Progenitor cell of endocrine pancreas (in vitro differentiated cells): ENCODE measurements at regions not wholly inside any gene's neighbourhood (a gene's known extent, or its start where the extent isn't known, plus 50 kb on each side); places are given as distances from the start of the nearest gene placed in this dataset.

Source experiments
- DNase-seq: peaks from one replicate; pipeline ENCODE4 v3.0.0; 2021; ENCODE audit warnings: low spot score; ENCODE audit not compliant: unreplicated experiment
- H3K27ac Mint-ChIP-seq: 2 replicates; pipeline ENCODE4 v1.8.0; 2021; ENCODE audit warnings: mild to moderate bottlenecking, moderate library complexity, mixed read lengths
- H3K27me3 Mint-ChIP-seq: 2 replicates; pipeline ENCODE4 v1.8.0; 2021; ENCODE audit warnings: mixed read lengths
- H3K36me3 Mint-ChIP-seq: 2 replicates; pipeline ENCODE4 v1.8.0; 2022; ENCODE audit warnings: mixed read lengths; ENCODE audit not compliant: insufficient read depth
- H3K4me1 Mint-ChIP-seq: 2 replicates; pipeline ENCODE4 v1.8.0; 2021; ENCODE audit warnings: low read depth, mixed read lengths
- H3K4me3 Mint-ChIP-seq: 2 replicates; pipeline ENCODE4 v1.8.0; 2021; ENCODE audit warnings: low read depth, mild to moderate bottlenecking, moderate library complexity, mixed read lengths
- H3K9me3 Mint-ChIP-seq: 2 replicates; pipeline ENCODE4 v1.8.0; 2021; ENCODE audit warnings: low read depth, mixed read lengths
- CTCF ChIP-seq: fragments of 200-600 bp; sonication (generic); IDR thresholded peaks from one replicate; pipeline ENCODE4 v1.5.0; 2021; ENCODE audit warnings: antibody characterized with exemption, mild to moderate bottlenecking; ENCODE audit not compliant: unreplicated experiment

- H3K36me3 Mint-ChIP-seq, result no peaks in the 10 kb centered on the region
- TF ChIP-seq CTCF, result no peak
- H3K27me3 Mint-ChIP-seq, result no peaks in the 10 kb centered on the region
- H3K4me1 Mint-ChIP-seq, result no peaks in the 10 kb centered on the region
- DNase-seq, result no peak
- no peaks in the 10 kb centered on the region for H3K9me3 Mint-ChIP-seq
- H3K27ac Mint-ChIP-seq, result no peak overlapping the region
- H3K4me3 Mint-ChIP-seq, result no peak overlapping the region
Observed at GRCh38 chr6:115782612-115783011, 278.1 kb downstream of the FRK start.

- no peak for DNase-seq
- Mint-ChIP-seq H3K27me3 (no peaks in the 10 kb centered on the region), H3K9me3 (no peaks in the 10 kb centered on the region), H3K4me3 (no peak overlapping the region), H3K4me1 (no peaks in the 10 kb centered on the region), H3K36me3 (no peaks in the 10 kb centered on the region), H3K27ac (no peak overlapping the region)
- TF ChIP-seq CTCF, result no peak
Observed at GRCh38 chr6:115773741-115774140, 286.9 kb downstream of the FRK start.

GRCh38 chr6:115770851-115771250 lies 289.8 kb downstream of the FRK start:
- H3K36me3 Mint-ChIP-seq, result no peaks in the 10 kb centered on the region
- H3K4me3 Mint-ChIP-seq, result no peak overlapping the region
- H3K9me3 Mint-ChIP-seq, result no peaks in the 10 kb centered on the region
- H3K27me3 Mint-ChIP-seq, result no peaks in the 10 kb centered on the region
- H3K4me1 Mint-ChIP-seq, result no peaks in the 10 kb centered on the region
- TF ChIP-seq CTCF, result no peak
- no peak overlapping the region for H3K27ac Mint-ChIP-seq
- DNase-seq, result no peak

GRCh38 chr6:115768500-115768899 lies 292.2 kb downstream of the FRK start:
- no peak overlapping the region for H3K27ac Mint-ChIP-seq
- no peaks in the 10 kb centered on the region for H3K9me3 Mint-ChIP-seq
- no peaks in the 10 kb centered on the region for H3K4me1 Mint-ChIP-seq
- no peak for DNase-seq
- no peaks in the 10 kb centered on the region for H3K27me3 Mint-ChIP-seq
- no peaks in the 10 kb centered on the region for H3K36me3 Mint-ChIP-seq
- no peak for TF ChIP-seq CTCF
- H3K4me3 Mint-ChIP-seq, result no peak overlapping the region

- no peak overlapping the region for H3K27ac Mint-ChIP-seq
- DNase-seq, result no peak
- peaks cover 2% of the 10 kb centered on the region for H3K9me3 Mint-ChIP-seq
- TF ChIP-seq CTCF, result no peak
- H3K4me1 Mint-ChIP-seq, result no peaks in the 10 kb centered on the region
- no peaks in the 10 kb centered on the region for H3K36me3 Mint-ChIP-seq
- H3K4me3 Mint-ChIP-seq, result no peak overlapping the region
- H3K27me3 Mint-ChIP-seq, result no peaks in the 10 kb centered on the region
Observed at GRCh38 chr6:115767931-115768330, 292.8 kb downstream of the FRK start.
